HG03196 (cell line): ENCODE measurements at regions not wholly inside any gene's neighbourhood (a gene's known extent, or its start where the extent isn't known, plus 50 kb on each side); places are given as distances from the start of the nearest gene placed in this dataset.

Source experiments
- ATAC-seq: cut with Tn5 transposase; IDR thresholded peaks from one replicate; pipeline ENCODE4 v1.9.1; 2021; ENCODE audit not compliant: unreplicated experiment

- no peak for ATAC-seq
Observed at GRCh38 chr1:234666761-234667160, 56.8 kb upstream of the IRF2BP2 start.

GRCh38 chr1:234665975-234666605, 56.1 kb upstream of the IRF2BP2 start:
- no peak for ATAC-seq

- no peak for ATAC-seq
Observed at GRCh38 chr1:234662148-234662547, 52.2 kb upstream of the IRF2BP2 start.

GRCh38 chr1:234661317-234661928, 51.4 kb upstream of the IRF2BP2 start:
- ATAC-seq = no peak

DNA sequence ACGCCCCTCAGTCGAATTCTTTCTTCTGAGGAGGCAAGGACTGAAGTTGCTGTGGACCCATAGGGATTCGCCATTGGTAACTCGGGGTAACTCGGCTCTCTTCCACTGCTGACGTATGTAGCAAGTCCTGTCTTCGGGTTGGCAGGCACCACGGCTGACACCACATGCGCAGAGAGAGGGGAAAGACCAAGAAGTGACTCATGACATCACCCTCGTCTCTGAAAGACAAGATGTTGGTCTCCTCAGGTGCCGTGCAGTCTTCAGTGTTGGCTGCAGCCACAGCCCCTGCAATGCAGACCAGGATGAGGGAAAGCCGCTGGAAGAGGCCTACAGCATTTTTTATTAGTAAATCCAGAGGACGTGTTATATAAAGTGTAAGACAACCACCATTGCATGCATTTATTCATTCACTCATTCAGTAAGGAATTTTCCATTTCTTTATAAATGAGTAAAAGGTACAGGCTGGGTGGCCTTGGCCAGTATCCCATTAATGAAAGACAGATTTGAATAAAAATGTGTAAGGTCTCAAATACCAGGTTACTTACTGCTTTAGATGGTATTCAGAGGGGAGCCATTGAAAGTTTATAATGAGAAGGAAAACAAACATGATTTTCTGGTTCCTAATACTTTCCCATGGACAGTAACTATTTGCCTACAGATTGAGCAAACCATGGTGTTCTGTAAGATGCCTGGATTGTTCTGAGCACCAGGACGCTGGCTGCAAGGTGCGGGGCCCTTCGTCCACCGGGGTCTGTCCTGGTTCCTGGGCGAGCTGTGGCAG, 50.7 kb upstream of the IRF2BP2 start:
- ATAC-seq = no peak
